ENCODE measurements at regions not wholly inside any gene's neighbourhood (a gene's known extent, or its start where the extent isn't known, plus 50 kb on each side); places are given as distances from the start of the nearest gene placed in this dataset.
"Not testable (repeated sequence)": the region's sequence is repeated elsewhere in the genome, so short reads cannot be mapped to it uniquely, and the experiment has no call there.

DNA sequence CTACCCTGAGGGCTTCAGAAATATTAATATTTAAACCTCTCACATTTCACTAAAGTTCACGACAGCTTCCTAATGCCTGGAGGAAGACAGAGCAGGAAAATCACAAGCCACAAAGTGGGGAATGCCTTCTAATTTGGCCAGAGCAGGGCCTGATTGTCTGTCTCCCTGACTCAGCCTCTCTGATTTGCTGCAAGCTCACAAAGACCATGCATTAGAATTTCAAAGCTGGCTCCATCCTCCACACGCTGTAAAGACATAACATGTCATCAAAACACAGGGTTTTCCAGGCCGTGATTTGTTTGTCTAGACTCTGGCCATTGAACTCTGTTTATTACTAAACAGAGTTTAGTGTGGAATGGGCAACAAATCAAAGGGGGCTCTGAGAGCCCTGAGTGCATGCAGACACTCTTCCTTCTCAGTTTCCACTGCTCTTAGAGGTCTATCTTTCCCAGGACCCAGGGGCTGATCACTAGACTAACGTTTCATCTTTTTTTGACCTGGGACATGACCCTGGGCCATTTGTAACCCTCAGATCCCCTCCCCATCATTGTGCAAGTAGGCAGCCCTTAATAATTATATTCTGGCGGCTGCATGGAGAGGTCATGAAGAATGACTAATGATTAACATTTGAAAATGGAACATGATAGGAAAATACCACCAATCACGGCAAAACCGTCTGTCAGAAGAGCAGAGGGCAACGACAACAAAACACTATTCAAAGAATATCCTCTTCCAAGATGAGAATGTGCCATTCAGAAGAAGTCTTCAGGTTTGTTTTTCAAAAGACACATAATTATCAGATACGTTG lies 140.2 kb downstream of the ENC1 start:
- no peak for DNase-seq (ENCODE audit: low read depth in 3 of 3, low spot score in 1 of 3)

DNA sequence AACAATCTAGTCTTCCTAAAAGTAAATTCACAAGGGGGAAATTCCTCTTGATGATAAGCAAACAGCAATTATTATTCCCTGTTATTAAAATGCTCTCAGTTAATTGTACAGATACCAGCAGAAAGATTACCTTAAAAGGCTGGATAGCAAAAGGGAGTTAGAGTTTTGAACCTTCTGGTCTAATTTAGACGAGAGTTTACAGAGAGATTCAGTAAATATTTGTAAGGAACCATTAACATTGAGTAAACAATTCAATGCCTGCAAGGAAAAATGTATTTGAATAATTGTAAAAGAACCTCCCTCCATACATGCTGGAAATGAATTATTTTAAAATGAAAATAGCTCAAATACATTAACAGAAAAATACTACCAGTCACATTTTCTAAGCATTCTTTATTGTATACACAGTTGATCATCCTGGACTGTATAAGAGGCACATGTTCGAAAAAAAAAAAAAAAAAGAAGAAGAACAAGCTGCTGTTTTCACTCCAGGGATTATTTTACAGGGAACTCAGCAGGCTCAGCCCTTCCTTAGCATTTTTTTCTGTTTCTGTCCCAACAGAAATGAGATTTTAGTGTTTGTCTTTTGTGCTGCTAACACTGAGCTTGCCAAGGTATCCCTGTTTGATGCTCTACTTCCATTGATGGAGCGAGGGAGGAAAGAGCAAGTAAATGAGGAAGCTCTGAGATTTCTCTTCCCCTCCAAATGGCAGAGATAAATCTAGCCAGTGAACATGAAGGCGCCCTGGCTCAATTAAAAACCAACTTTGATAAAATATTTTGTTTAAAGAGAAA lies 141.1 kb downstream of the ENC1 start:
- no peak for DNase-seq (ENCODE audit: low read depth in 3 of 3, low spot score in 1 of 3)

DNA sequence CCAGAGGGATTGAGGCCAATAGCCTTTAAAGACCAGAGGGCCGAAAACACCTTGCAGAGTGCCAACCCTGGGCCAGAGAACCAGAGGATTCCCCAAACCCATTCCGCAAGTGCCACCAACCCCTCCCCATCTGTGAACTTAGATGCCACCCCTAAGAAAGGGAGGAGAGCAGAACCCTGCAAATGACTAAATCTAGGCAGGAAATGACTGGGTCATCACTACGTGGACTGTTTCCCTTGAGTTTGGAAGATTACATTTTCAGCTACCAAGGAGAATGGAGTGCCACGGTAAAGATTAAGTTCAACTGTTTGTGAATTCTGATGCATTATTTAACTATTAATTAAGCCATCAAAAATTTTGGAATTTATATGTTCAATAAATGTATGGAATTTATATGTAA lies 142.8 kb downstream of the ENC1 start:
- no peak for DNase-seq (ENCODE audit: low read depth in 3 of 3, low spot score in 1 of 3)

DNA sequence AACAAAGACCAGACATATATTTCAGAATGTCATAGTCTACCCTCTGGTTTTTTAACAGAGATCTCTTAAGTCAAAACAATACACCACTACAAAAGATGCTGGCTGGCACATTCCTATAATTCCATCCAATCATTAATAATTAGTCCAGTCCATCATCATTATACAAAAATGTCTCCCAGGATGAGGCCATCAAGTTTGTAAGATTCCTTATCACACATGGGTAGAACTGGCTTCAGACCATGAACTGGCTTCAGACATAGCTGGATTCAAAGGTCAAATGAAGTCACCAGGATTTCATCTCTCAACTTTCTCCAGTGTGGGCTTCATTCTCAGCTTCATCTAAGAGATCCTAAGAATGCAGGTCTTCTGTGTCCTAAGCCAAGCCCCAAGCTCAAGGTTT lies 147.1 kb downstream of the ENC1 start:
- DNase-seq (ENCODE audit: low read depth in 3 of 3, low spot score in 1 of 3) = no peak

DNA sequence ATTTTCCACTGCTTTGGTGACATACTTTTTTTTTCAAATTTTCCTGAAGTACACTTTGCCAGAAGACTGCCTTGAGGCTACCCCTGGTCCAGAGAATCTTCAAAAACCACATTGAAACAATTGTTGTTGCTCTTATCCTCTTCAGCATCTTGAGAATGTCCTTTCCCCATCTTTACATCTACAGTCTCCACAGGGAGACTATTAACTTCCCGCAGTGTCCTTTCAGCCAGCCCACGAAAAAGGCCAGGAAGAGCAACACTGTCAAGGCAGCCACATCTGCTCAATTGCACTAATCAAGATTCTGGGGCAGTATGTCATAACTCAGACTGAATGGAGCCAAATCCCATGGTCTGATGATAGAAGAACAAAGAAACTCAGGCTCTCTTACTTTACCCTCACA lies 148.3 kb downstream of the ENC1 start:
- no peak for DNase-seq (ENCODE audit: low read depth in 3 of 3, low spot score in 1 of 3)

DNA sequence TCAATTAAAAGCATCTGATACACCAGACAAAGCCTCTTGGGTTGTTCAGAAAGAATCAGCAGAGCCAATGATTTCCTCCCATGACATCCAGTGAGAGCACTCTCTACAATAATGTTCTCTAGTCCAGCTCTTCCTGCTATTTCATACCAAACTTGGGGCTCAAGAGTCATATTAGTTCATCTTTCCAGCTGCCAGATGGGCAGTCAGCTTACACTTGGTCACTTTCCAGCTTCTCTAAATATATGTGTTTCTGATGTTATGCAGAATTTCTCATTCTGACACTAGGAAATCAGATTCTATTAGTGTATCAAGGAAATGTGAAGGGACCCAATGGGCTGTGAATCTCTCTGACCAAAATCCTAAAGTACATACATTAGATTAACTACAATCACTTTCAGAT lies 148.9 kb downstream of the ENC1 start:
- no peak for DNase-seq (ENCODE audit: low read depth in 3 of 3, low spot score in 1 of 3)

DNA sequence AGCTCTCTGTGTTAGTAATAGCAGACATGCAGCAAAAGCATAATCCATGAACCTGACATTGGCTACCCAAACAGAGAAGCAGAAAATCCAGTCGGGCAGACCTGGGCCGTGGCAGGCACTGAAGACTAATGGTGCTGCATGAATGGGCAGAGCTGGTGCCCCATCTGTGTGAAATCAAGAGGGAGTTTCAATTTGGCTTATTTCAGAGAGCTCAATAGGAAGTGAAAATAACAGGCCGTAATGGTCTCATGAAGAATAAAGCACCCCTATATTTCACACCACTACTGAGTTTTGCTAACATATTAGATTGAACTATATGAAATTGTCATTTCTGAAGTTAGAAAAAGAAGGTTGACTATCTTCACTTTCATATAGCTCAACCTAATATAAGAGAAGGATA lies 149.7 kb downstream of the ENC1 start:
- no peak for DNase-seq (ENCODE audit: low read depth in 3 of 3, low spot score in 1 of 3)

DNA sequence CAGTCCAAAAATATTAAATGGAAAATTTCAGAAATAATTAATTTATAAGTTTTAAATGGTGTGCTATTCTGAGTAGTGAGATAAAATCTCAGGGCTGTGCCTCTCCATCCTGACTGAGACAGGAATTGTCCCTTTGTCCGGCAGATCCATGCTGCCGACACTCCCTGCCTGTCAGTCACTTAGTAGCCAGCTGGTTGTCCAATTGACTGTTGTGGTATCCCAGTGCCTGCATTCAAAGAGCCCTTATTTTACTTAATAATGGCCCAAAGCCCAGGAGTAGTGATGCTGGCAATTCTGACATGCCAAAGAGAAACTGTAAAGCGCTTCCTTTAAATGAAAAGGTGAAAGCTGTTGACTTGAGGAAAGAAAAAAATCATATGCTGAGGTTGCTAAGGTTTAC lies 157.5 kb downstream of the ENC1 start:
- no peak for DNase-seq (ENCODE audit: low read depth in 3 of 3, low spot score in 1 of 3)

DNA sequence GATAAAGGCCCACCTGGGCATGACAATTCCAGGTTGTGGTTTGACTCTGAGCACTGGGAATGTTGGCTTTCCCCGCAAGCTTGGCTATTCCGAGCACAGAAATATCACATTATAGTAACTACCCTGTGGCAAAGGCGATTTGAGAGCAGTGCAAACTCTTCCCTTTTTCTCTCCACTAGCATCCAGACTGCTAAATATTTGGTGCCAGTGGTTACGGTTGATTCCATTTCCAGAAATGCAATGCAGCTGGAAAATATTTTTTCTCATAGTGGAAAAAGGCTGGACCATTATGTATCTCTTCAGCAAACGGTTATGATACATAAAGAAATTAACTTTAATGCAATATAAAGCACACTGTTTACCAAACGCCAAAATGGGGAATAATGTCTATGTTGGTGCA lies 158.0 kb downstream of the ENC1 start:
- DNase-seq (ENCODE audit: low read depth in 3 of 3, low spot score in 1 of 3) = no peak

DNA sequence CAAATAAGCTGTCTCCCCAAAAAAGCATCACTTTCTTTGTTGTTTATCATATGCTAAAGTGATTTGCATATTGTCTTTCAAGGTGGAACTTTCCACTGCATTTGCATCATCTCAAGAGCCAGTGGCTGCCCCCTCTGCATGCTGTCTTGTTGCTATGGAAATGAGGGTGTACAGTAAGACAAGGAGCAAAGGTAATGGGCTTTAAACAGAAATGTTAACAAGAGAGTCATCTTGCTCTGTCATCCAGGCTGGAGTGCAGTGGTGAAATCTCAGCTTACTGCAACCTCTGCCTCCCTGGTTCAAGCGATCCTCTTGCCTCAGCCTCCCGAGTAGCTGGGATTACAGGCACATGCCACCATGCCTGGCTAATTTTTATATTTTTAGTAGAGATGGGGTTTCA lies 159.2 kb downstream of the ENC1 start:
- DNase-seq (ENCODE audit: low read depth in 3 of 3, low spot score in 1 of 3) = not testable (repeated sequence)

DNA sequence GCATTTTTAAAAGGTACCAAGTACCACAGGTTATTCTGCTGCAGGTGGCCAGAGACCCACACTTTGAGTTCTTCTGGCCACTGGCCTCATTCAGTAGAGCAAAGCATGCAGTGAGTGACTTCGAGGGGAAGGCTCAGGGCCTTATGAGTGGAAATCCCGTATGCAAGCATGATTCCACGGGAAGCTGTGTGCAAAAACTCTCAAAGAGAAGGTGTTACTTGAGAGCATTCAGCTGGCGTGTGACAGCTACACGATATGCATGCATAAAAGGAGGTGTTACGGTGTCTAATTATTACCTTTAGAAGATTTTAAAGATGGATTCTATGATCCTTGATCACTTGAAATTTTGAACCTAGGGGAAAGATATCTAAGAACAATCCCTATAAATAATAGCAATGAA lies 160.3 kb downstream of the ENC1 start:
- no peak for DNase-seq (ENCODE audit: low read depth in 3 of 3, low spot score in 1 of 3)

DNA sequence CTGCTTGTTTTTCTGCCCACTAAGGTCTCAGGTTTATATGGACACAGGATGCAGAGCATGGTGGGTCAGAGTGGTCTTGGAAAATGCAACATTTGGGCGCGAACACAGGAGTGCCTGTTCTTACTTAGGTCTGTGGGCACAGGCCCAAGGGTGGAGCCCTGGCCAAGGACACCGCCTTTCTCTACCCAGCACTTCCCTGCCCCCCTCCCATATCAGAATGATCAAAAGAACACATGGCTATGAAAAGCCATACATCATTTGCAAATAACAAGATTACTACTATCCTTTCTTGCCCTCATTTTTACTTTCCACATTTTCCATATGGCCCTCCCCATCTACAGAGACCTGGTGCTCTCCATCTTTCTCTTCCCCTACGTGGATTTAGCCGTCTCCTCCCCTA lies 162.2 kb downstream of the ENC1 start:
- DNase-seq (ENCODE audit: low read depth in 3 of 3, low spot score in 1 of 3) = no peak

DNA sequence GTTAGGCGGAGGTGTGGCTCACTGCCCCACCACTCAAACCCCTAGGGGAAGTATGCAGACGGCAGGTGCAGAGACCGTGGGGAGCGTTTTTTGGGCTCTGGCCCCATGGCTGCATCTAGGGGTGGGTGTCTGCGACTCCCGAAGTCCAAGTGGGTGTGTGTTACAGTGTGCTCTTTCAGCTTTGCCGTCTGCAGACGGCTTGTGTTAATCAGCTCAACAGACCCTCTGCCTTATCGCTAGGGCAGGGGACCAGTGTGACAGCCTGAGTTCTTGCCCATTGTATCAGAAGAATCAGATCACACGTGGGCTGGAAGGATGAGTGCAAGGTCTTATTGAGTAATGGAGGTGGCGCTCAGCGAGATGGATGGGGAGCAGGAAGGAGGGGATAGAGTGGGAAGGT lies 162.8 kb downstream of the ENC1 start:
- DNase-seq (ENCODE audit: low read depth in 3 of 3, low spot score in 1 of 3) = no peak

DNA sequence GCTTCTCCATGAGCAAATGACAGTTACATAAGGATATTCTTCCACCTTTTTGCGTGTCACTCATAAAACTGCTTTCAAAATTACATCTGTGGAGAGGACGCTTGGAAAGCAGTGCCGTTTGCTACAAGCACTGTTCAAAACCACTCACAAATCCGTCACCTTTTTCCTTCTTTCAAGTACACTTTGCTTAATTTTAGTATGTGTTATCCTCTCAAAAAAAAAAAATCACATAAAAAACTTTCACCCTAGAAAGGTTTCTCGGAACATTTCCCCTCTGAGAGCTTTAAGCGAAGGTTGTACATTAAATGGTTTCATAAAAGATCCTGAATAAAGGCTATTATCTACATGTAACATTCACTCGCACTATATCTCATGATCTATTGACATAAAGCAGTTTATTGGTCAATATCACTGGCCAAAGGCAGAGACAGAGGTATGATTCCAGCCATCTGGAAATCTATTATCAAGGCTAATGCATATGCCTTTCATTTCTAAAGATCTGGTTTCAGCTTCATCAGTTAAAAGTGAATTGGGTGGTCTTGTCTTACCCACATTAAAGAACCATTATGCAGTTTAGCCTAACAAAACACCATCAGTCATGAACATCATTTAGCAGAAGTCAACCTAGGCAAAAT lies 163.6 kb downstream of the ENC1 start:
- no peak for DNase-seq (ENCODE audit: low read depth in 3 of 3, low spot score in 1 of 3)

DNA sequence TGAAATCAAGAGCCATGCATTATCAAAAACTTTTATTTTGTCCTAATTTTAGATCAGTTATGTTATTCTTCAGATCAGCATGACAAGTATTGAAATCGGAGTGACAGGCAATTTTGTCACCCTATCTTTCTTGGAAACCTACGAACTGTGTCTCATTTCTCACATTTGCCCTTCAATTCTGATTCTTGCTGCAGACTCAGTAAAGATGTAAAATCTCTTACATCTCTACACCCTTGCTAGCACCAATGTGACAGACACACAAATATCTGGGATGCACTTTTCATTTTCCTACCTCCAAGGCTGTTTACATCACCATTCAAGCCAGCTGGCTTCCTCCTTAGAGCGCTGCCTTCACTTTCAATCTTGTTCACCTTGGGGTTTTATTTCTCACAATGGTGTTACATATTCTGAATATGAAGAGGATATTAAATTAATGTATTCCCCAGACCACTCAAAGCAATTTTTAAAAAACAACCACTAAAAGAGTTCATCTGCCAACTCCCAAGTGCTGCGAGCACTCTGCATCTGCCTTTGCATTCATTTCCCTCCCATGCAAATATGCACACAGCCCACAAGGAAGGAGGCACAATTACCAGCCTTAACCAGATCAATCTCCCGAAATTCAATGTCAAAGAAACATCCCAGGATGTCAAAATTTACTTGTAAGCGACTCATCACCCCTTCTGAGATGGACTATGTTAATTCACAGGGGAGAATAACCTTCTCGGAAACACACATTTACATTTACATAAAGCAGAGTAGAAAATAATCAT lies 164.3 kb downstream of the ENC1 start:
- no peak for DNase-seq (ENCODE audit: low read depth in 3 of 3, low spot score in 1 of 3)

DNA sequence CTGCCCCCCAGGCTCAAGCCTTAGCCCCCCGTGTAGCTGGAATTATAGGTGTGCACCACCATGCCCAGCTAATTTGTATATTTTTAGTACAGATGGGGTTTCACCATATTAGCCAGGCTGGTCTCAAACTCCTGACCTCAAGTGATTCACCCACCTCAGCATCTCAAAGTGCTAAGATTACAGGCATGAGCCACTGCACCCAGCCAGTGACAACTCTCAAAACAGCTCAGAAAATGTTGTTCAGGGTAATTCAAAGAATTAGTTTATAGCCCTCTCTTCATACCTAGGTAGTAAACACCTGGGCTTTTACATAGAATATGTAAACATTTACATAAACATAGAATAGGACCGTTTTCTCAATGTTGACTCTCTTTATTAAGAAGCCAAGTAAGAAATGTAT lies 168.7 kb downstream of the ENC1 start:
- no peak for DNase-seq (ENCODE audit: low read depth in 3 of 3, low spot score in 1 of 3)

DNA sequence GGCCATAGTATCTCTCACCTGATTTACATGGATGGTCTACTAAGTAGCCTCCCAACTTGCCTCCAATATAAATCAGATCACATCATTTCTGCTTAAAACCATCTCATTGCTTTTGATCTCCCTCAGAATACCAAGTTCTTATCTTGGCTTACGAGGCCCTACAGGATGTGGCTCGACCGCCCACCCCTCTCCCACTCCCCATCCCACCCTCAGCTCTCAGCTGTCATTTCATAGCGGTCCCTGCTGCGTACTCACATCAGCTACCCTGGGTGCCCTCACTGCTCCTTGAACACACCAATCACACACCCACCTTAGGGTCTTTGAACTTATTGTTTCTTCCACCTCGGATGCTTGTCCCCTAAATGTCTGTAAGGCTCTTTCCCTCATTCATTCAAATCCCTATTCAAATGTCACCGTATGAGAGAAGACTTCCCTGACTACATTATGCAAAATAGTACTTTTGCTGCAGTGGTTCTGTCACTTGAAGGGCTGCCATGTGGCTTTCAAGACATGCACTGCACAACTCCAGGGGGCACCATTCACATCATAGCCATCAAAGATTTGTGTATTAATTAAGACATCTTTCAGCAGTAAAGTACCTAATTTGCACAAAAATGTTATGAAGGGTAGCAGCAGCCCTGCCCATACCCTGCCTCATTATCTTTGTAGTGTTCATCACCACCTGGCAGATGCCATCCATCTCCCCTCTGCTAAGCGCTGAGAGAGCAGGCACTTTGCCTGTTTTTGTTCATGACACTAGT lies 171.1 kb downstream of the ENC1 start:
- DNase-seq (ENCODE audit: low read depth in 3 of 3, low spot score in 1 of 3) = no peak

DNA sequence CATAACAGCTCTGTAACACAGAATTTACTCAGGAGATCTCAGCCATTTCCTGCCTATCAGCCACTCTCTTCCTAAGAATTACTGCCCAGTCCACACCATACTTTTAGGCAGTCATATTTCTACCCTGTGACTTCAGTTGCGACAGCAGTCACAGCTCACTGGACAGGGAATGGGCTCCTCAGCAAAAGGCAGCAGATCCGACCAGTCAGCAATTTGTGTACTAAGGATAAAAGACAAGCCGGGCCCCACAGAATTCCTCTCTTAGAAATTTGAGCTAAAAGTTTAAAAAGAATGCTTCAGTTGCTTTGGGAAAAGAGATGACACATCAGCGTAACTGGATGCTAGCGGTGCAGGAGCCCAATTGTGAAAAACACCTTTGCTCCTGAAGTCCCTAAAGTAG lies 172.1 kb downstream of the ENC1 start:
- no peak for DNase-seq (ENCODE audit: low read depth in 3 of 3, low spot score in 1 of 3)

DNA sequence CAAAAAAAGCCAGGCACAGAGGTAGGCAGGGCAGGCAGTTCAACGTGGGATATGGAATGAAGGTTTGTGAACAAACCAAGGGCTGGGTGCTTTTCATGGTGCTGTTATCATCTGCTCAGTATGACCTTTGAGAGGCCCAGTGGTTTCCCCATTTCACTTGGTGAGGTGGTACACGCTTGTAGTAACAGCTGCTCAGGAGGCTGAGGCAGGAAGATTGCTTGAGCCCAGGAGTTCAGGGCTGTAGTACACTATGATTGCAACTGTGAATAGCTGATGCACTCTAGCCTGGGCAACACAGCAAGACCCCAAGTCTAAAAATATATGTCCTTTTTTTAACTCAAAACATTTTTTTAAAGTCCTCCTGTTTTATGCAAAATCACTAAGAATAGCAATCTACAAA lies 174.8 kb downstream of the ENC1 start:
- DNase-seq (ENCODE audit: low read depth in 3 of 3, low spot score in 1 of 3) = no peak

DNA sequence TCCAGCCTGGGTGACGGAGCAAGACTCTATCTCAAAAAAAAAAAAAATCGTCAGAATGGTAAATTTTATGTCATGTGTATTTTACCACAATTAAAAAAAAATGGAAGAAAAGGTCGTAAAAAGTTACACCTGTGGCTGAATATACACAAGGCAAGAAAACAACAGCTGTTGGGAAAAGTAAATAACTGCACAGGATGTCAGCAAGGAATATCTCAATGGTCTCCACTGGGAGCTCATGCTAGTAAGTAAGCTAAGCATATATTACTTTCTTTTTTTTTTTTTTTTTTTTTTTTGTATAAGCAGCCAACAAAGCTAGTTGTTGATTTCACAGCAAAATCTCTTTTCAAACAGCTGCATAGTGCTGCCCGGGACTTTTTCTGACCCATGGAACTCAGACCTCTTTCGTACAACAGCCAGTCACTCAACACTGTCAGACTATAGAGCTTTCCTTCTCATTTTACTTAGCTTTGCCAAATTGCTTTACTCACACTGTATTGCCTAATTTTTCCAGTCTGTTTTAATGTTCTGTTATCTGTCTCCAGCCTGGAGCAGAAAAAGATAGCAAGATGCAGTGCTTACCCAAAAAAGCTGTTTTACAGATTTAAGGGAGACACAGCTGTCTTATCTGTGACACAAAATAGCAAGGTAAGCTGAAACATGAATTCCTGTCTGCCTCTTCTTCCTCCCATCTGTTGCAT lies 175.9 kb downstream of the ENC1 start:
- DNase-seq (ENCODE audit: low read depth in 3 of 3, low spot score in 1 of 3) = no peak
